NCI-H2227 treated with DMSO at 0.1 percent for 48 hours (cell line): ENCODE measurements at regions not wholly inside any gene's neighbourhood (a gene's known extent, or its start where the extent isn't known, plus 50 kb on each side); places are given as distances from the start of the nearest gene placed in this dataset.
A peak's percentile ranks its signal among the peaks of the same experiment; 100 is the strongest.

Experiments
- DNase-seq: peaks from one replicate; lab custom pipeline; 2025; lab: John Stamatoyannopoulos, UW

- no peak for DNase-seq
Measured at GRCh38 chr3:117954131-117954530, 1080.5 kb downstream of the IGSF11 start.

- no peak for DNase-seq
Measured at GRCh38 chr3:117955196-117955595, 1079.5 kb downstream of the IGSF11 start.

GRCh38 chr3:117958027-117958426, 1076.6 kb downstream of the IGSF11 start:
- DNase-seq, result no peak

GRCh38 chr3:117962750-117963149, 1071.9 kb downstream of the IGSF11 start:
- DNase-seq, result no peak

- DNase-seq, result no peak
Measured at GRCh38 chr3:117963858-117964257, 1070.8 kb downstream of the IGSF11 start.

- DNase-seq, result no peak
Measured at GRCh38 chr3:117964814-117965213, 1069.8 kb downstream of the IGSF11 start.

GRCh38 chr3:117977504-117978228, 1057.0 kb downstream of the IGSF11 start:
- DNase-seq, result no peak

GRCh38 chr3:117979466-117979865, 1055.2 kb downstream of the IGSF11 start:
- no peak for DNase-seq

GRCh38 chr3:117987256-117987655, 1047.4 kb downstream of the IGSF11 start:
- DNase-seq, result no peak

GRCh38 chr3:117989982-117990381, 1044.7 kb downstream of the IGSF11 start:
- no peak for DNase-seq

- no peak for DNase-seq
Measured at GRCh38 chr3:117990627-117991026, 1044.0 kb downstream of the IGSF11 start.

- DNase-seq, result no peak
Measured at GRCh38 chr3:117995842-117996437, 1038.7 kb downstream of the IGSF11 start.

- DNase-seq, result peak; percentile 84
Measured at GRCh38 chr3:117997201-117998049, 1037.2 kb downstream of the IGSF11 start.

GRCh38 chr3:117998071-117998470, 1036.6 kb downstream of the IGSF11 start:
- no peak for DNase-seq

GRCh38 chr3:118000219-118000618, 1034.4 kb downstream of the IGSF11 start:
- no peak for DNase-seq

- DNase-seq, result no peak
Measured at GRCh38 chr3:118001380-118001779, 1033.3 kb downstream of the IGSF11 start.

- no peak for DNase-seq
Measured at GRCh38 chr3:118011910-118012309, 1022.7 kb downstream of the IGSF11 start.

- DNase-seq, result no peak
Measured at GRCh38 chr3:118029049-118029448, 1005.6 kb downstream of the IGSF11 start.

GRCh38 chr3:118036215-118036614, 998.4 kb downstream of the IGSF11 start:
- no peak for DNase-seq

- no peak for DNase-seq
Measured at GRCh38 chr3:118055381-118055780, 979.3 kb downstream of the IGSF11 start.

GRCh38 chr3:118057086-118057485, 977.6 kb downstream of the IGSF11 start:
- no peak for DNase-seq

GRCh38 chr3:118059096-118059495, 975.5 kb downstream of the IGSF11 start:
- no peak for DNase-seq

GRCh38 chr3:118067439-118067838, 967.2 kb downstream of the IGSF11 start:
- DNase-seq, result no peak
